T47D (cell line): ENCODE measurements at regions not wholly inside any gene's neighbourhood (a gene's known extent, or its start where the extent isn't known, plus 50 kb on each side); places are given as distances from the start of the nearest gene placed in this dataset.

Experiments used
- DNase-seq, 2 experiments: peaks; one replicate each; pipeline versions ENCODE4 v3.0.0 to v3.0.0-alpha.2; 2011 to 2012; ENCODE audit warnings: low read depth in 1 of 2, low spot score in 1 of 2
- JUND ChIP-seq: IDR thresholded peaks from 2 replicates; pipeline ENCODE4 v1.6.1; 2012; ENCODE audit warnings: low read depth
- in situ Hi-C: cut with HindIII; loops from 2 replicates; pipeline ENCODE4 v1.10.0; 2016; ENCODE audit warnings: low sequenced_read_pairs, low pct_unique_long_range_greater_than_20kb

DNA sequence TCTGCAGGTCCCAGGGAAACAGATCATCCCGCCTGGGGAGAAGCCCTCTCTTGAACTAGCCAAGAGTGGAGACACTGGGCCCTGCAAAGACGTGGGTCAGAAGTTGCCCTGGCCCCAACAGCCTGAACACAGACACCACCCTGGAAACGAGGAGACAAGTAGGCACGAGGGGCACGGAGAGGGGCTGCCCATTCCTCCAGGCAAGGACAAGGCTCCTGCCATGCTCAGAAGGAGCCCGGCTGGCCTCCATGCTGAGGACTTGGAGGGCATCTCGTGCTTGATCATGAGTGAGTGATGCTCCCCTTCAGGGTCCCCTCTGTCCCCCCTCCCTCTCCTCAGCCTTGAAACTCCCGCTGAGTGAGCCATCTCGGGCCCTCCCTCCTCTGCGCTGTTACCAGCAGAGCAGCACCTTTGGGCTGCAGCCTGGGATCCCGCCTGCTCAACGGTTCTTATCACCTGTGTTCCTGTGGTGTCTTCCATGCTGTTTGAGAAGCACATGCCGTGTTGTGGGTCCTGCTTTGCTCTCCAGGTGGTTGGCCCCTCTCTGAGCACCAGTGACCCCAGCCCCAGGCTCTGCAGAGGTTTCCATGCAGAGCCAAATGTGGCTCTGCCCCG lies 544.3 kb downstream of the TCERG1L start:
- no peak for TF ChIP-seq JUND
- in situ Hi-C loops: no loop called here
- no peak for DNase-seq

DNA sequence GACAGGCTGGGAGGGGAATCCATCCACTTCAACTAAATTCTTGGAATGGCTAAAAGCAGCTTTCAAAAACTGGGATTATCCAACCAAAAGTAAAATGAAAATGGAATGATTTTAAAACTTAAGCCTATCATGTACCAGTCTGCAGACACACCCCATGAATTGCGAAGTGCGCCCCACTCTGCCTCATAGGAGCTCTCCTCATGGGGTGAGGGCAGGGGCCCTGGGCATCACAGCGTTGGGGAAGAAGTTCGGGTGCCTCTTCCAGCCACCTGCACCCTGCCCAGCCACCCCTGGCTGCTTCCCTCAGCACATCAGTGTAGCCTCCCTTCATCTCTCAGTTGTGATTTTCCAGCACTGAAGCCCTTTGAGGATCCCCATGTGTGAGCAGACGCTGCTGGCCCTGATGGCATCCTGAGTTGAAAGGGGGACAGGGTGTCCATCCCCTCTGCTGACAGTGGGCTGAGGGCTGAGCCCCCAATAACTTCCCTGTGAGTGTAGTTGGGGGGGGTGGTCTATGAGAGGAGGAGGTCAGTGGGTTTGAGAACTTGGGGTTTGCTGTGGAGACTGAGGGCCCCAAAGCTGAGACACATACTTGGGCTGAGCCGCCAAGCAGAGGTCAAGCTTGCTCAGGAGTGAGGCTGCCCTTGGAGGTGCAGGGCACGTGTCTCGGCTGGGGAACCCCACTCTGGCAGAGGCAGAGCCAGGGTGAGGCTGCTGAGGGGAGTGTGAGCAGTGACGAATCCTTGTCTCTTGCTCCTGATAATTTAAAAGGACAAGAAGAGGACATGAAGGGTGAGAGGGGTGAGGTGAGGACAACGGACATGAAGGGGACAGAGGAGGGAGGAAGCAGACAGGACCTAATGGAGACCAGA lies 542.1 kb downstream of the TCERG1L start:
- in situ Hi-C loops: no loop called here
- TF ChIP-seq JUND: no peak
- DNase-seq: no peak

DNA sequence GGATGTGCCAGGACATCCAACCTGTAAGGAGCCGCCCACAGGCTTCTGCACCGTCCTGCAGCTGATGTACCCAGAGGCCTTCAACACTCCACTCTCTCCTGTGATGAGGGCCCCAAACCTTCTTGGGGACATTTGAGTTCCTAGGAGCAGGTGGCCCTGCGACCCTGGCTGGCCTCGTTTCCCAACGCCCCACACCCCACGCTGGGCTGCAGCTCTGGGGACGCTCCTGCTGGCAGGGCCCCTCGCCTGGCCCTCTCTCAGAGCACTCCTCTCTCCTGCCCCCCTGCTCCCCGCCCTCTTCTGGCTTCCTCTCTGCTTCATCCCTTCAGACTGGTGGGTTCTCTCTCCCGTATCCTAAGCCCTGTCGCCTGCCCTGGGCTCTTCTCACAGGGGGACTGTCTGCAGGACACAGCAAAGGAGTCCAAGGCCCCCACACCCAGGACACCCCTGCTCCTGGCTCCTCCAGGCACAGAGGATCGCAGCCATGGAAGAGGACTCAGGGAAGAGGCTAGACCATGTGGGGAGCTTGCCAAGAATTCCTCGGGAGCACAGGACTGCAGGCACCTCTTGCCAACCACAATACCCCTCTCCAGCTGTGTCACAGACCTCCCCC lies 541.4 kb downstream of the TCERG1L start:
- in situ Hi-C loops: no loop called here
- no peak for DNase-seq
- TF ChIP-seq JUND: no peak

DNA sequence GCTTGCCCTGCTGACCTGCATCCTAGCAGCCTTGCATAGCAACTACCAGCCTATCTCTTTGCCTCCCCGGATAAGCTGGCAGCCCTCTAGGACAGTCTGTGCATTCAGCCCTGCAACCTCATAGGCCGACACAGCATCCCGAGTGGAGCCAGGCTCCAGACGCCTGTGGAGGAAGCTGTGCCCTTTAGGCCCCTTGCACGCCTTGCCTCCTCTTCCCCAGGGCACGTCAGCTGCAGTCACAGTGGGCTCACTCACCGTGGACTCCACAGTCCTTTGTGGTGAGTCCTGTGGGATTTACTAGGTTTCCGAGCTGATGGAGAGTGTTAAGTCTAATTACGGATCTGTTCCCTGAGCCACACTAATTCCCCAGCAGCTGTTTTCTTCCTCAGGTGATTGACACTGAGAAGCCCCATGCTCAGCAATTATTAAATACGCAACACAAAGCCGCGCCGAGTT lies 540.0 kb downstream of the TCERG1L start:
- in situ Hi-C loops: no loop called here
- no peak for DNase-seq
- TF ChIP-seq JUND: no peak

DNA sequence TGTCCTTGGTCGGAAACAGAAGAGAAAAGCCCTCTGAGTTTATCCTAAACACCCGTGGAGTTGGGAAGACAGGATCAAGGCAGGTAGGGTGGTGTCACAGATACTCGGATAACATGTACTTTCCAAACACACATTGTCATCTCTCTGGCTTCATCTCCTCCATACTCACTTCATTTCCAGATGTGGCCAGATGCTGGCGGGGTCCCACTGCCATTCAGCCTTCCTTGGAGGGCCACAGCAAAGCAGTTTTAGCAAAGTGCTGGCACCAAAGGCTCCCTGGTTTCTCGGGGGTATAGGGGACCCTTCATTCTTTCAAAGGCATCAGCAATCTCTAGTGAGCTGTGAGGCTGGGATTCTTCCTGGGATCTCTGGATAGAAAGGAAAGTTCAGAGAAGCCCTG lies 539.5 kb downstream of the TCERG1L start:
- no peak for DNase-seq
- in situ Hi-C loops: no loop called here
- TF ChIP-seq JUND: no peak

DNA sequence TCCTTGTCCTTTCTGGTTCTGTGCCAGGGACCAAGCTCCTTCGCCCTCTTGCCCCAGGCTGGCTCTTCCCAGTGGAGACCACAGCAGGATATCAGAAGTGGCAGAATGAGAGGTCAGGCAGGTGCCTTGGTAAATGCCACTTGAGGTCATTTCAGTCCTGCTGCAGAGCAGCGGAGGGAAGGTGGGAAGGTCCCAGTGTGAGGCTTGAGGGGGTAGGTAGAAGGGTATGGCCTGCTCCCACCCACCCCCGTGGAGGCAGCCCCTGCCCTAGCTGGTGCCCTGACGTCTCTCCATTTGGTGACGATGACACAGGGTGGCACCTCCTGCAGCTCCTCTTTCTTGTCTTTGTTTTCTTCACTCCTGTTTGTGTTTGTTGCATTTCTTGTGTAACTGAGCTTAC lies 538.8 kb downstream of the TCERG1L start:
- TF ChIP-seq JUND: no peak
- in situ Hi-C loops: no loop called here
- no peak for DNase-seq

DNA sequence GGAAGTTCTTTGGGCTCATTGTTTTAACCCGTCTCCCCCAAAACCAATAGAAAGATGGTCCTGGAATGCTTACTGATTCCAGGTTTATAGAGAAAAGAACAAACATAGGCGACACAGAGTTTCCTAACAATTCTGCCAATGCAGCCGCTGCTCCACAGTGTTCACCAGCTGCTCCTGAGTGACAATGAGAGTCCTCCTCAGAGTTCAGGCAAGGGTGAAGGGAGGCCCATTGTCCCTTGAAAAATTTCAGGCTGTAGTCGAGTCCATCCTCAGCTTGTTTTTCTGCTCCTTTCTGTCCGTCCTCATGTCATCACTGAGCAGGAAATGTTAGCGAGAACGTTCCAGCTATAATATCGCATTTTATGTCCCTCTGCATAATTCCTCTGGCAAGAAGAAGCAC lies 537.6 kb downstream of the TCERG1L start:
- no peak for DNase-seq
- in situ Hi-C loops: no loop called here
- no peak for TF ChIP-seq JUND

DNA sequence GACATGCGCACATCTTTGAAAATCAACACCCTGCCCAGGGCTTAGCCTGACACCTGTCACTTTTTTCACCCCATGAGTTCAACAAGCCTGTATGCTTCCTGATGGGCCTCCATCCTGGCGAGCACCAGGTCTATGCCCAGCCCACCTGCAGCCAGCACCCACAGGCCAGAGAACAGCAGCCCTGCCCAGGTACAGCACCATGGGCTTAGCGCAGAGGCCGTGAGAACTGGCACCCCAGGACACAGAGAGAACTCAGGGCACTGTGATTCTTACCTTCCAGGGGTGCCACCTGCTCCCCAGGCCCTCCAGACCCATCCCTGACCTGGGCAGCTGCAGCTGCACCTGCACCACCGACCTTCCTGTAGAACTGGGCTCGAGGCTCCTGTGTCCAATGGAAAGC lies 536.6 kb downstream of the TCERG1L start:
- no peak for DNase-seq
- in situ Hi-C loops: no loop called here
- no peak for TF ChIP-seq JUND

DNA sequence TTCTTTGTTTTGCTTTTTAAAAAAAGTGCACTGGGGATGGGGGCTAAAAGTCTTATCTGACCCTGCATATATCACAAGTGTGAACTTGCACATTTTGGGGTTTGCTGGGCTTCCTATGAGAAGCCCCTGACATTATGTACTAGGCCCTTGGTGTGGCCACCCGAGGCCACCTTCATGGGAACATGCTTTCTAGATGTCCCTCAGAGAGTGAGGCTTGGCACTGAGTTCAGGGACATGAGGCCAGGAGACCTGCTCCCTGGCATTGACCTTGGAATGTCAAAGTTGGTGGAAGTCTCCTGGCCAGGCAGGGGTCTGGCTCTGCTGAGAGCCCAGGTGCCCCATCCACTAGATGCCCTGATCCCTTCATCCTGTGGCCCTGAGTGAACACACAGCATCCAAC lies 536.2 kb downstream of the TCERG1L start:
- no peak for DNase-seq
- in situ Hi-C loops: no loop called here
- no peak for TF ChIP-seq JUND

DNA sequence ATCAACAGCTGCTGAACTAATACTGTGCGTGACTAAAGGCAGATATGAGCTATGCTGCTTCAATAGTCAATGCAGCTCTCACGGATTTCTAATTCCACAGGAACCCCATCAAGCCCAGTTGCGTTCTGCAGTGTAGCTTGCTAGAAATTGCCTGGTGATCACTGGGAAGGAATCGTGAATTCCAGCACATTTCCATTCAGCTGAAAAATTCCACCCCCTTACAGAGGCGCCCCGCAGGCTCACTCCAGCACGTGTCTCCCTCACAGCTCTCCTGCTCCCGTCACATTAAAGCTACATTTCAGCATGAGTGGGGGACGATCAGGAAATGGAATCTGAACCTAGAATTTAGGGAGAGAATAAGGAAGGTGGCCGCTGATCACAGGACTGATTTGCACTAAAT lies 534.8 kb downstream of the TCERG1L start:
- in situ Hi-C loops: no loop called here
- DNase-seq: no peak
- TF ChIP-seq JUND: no peak

DNA sequence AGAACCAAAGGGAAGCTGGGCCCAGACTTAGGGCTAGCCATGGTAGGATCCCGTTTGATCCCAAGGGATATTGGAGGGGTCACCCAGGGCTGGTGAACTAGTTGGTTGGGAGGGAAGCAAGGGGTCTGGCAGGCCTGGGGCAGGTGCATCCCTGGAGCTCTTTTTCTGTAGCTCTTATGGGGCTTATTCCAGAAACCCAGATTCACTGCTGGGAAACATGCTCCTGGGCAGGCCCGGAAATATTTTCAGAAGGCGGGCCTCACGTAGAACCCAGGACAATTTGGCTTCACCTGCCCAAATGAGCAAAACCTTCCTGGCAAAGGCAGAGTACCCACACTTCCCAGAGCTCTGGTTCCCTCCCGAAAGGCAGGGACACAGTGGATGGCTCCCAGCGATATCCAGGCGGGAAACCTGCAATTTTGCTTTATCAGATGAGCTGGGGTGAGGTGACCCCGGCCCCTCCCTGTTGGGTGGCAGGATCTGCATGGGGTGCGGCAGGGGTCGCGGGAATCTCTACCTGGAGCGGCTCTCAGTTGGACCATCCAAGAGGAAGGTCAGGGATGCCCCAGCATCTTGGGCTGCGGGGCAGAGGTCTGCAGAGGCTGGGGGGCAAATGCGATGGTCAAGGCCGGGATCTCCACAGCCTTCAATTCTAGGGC lies 533.9 kb downstream of the TCERG1L start:
- TF ChIP-seq JUND: no peak
- in situ Hi-C loops: no loop called here

DNA sequence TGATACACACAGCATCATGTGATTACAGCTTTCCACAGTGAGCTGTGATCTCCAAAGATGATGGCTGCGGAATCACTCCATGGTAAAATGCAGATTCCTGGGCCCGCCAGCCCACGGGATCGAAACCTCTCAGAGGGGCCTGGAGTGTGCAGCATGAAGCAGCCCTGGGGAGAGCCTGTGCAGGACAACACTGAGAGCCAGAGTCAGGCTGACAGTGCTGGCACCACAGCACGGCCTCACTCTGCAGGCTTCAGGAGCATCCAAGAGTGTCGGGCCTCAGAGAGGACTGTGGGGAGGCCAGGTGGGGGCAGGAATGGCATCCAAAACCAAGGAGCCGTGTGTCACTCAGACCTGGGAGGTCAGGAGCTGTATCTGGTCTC lies 533.4 kb downstream of the TCERG1L start:
- in situ Hi-C loops: no loop called here
- no peak for DNase-seq
- TF ChIP-seq JUND: no peak

More for the DNA sequence above, 533.9 kb downstream of the TCERG1L start:
- DNase-seq: no peak

DNA sequence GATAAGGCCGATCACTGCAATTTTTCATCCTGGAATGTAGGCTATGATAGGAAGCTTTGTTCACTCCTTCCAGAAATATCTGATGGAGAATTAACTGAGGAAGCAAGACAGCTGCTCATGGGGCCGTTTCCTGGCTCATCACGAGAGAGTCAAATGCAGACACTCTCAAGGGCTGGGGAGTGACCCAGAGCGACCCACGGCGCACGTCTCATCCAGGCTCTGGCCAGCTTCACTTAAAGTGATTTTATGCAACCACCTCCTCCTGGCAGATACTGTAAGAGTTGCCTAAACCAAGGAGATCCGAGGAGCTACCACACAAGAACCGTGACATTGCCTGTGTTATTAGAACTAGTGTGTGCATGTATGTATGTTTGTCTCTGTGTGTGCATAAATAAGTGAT lies 530.8 kb downstream of the TCERG1L start:
- in situ Hi-C loops: no loop called here
- TF ChIP-seq JUND: no peak
- no peak for DNase-seq
